GM12878 (cell line): ENCODE measurements at regions not wholly inside any gene's neighbourhood (a gene's known extent, or its start where the extent isn't known, plus 50 kb on each side); places are given as distances from the start of the nearest gene placed in this dataset.

Source experiments
- GATAD2B ChIP-seq: fragments of 450-650 bp; conservative IDR thresholded peaks from 2 replicates; pipeline ENCODE4 v1.6.1; 2017; ENCODE audit warnings: low read depth, mild to moderate bottlenecking, moderate library complexity
- RB1 ChIP-seq: fragments of 450-650 bp; formaldehyde crosslinking; IDR thresholded peaks from 2 replicates; pipeline ENCODE4 v1.6.1; 2017; ENCODE audit warnings: mild to moderate bottlenecking, borderline replicate concordance

GRCh38 chr2:129393816-129394215 is 585.6 kb upstream of the RAB6C start:
- TF ChIP-seq RB1 (no peak), GATAD2B (no peak)
